PC-9 (cell line): ENCODE measurements at regions not wholly inside any gene's neighbourhood (a gene's known extent, or its start where the extent isn't known, plus 50 kb on each side); places are given as distances from the start of the nearest gene placed in this dataset.

ENCODE experiments used
- BruUV-seq: library from RNA; stranded (reverse); fragments of 400-500 nt; replicated peaks from 2 replicates; lab custom pipeline; 2021; lab: Mats Ljungman, UMichigan
- CTCF ChIA-PET: fragments of 300-600 bp; sonication (Branson Sonifier 250); formaldehyde crosslinking; loops from one replicate; lab custom pipeline; 2022; ENCODE audit warnings: antibody characterized with exemption; lab: Charles Lee
- POLR2A ChIA-PET: fragments of 300-600 bp; sonication (Branson Sonifier 250); formaldehyde crosslinking; loops from one replicate; lab custom pipeline; 2022; ENCODE audit warnings: antibody characterized with exemption; ENCODE audit not compliant: unreplicated experiment; lab: Charles Lee
- DNase-seq, 2 experiments: peaks; one replicate each; pipeline versions ENCODE4 v3.0.0 to v3.0.0-alpha.2; 2015 to 2022; ENCODE audit warnings: mixed read lengths in 1 of 2
- H2AFZ ChIP-seq: fragments of 200-600 bp; sonication (generic); 2 replicates; pipeline ENCODE4 v1.8.1; 2017; ENCODE audit warnings: antibody characterized with exemption
- H3F3A ChIP-seq: fragments of 200-600 bp; sonication (generic); 2 replicates; pipeline ENCODE4 v1.8.1; 2017; ENCODE audit warnings: antibody characterized with exemption, mild to moderate bottlenecking, low read depth; ENCODE audit not compliant: insufficient read depth
- H3K27ac ChIP-seq: fragments of 200-600 bp; sonication (generic); 2 replicates; pipeline ENCODE4 v1.6.1; 2016; ENCODE audit warnings: mixed run types
- H3K27me3 ChIP-seq: fragments of 200-600 bp; sonication (generic); 2 replicates; pipeline ENCODE4 v1.6.1; 2016; ENCODE audit warnings: low read depth, mixed run types; ENCODE audit not compliant: insufficient read depth
- H3K36me3 ChIP-seq: fragments of 200-600 bp; sonication (generic); 2 replicates; pipeline ENCODE4 v1.6.1; 2016; ENCODE audit warnings: low read depth, mixed run types
- H3K4me1 ChIP-seq: fragments of 200-600 bp; sonication (generic); replicated peaks from 2 replicates; pipeline ENCODE4 v1.6.1; 2016; ENCODE audit warnings: mixed run types; ENCODE audit not compliant: insufficient read depth
- H3K4me2 ChIP-seq: fragments of 200-600 bp; sonication (generic); 2 replicates; pipeline ENCODE4 v1.6.1; 2017; ENCODE audit warnings: mixed run types
- H3K4me3 ChIP-seq: fragments of 200-600 bp; sonication (generic); 2 replicates; pipeline ENCODE4 v1.6.1; 2016; ENCODE audit warnings: mixed run types
- H3K79me2 ChIP-seq: fragments of 200-600 bp; sonication (generic); 2 replicates; pipeline ENCODE4 v1.6.1; 2017; ENCODE audit warnings: low read depth, mixed run types
- H3K9me2 ChIP-seq: fragments of 200-600 bp; sonication (generic); 2 replicates; pipeline ENCODE4 v1.8.1; 2017; ENCODE audit warnings: mild to moderate bottlenecking; ENCODE audit not compliant: insufficient read depth
- H3K9me3 ChIP-seq: fragments of 200-600 bp; sonication (generic); 2 replicates; pipeline ENCODE4 v1.8.1; 2016; ENCODE audit warnings: low read depth; ENCODE audit not compliant: insufficient read depth
- H4K20me1 ChIP-seq: fragments of 200-600 bp; sonication (generic); 2 replicates; pipeline ENCODE4 v1.8.1; 2017; ENCODE audit not compliant: insufficient read depth
- EZH2 ChIP-seq: fragments of 200-600 bp; sonication (generic); IDR thresholded peaks from 2 replicates; pipeline ENCODE4 v1.8.0; 2017; ENCODE audit warnings: antibody characterized with exemption, low read depth
- intact Hi-C: fragments of 100-400 bp; cut with micrococcal nuclease; formaldehyde crosslinking; loops from one replicate; pipeline ENCODE4 v1.10.0; 2022; ENCODE audit not compliant: unreplicated experiment
- TF ChIP-seq, protein P1 (sequence below): fragments of 200-600 bp; sonication (generic); conservative IDR thresholded peaks from 2 replicates; pipeline ENCODE4 v1.6.1; 2017; ENCODE audit warnings: mixed run types, antibody characterized with exemption, mild to moderate bottlenecking, moderate library complexity

- BruUV-seq, result no TSS peak
- Histone ChIP-seq H3K4me2 (no peak overlapping the region), H3F3A (no peaks in the 10 kb centered on the region), H3K27ac (no peak overlapping the region), H2AFZ (no peak overlapping the region), H3K36me3 (no peaks in the 10 kb centered on the region), H3K9me3 (no peaks in the 10 kb centered on the region), H3K4me1 (no peaks in the 10 kb centered on the region), H3K4me3 (no peak overlapping the region), H3K27me3 (peaks cover 8% of the 10 kb centered on the region; the same call in 1 of the 2 replicates), H3K79me2 (no peaks in the 10 kb centered on the region), H3K9me2 (no peaks in the 10 kb centered on the region), H4K20me1 (no peaks in the 10 kb centered on the region)
- ChIA-PET POLR2A (no interaction called here), CTCF (no interaction called here)
- DNase-seq, result no peak
- intact Hi-C loops, result no loop called here
- TF ChIP-seq, protein P1, sequence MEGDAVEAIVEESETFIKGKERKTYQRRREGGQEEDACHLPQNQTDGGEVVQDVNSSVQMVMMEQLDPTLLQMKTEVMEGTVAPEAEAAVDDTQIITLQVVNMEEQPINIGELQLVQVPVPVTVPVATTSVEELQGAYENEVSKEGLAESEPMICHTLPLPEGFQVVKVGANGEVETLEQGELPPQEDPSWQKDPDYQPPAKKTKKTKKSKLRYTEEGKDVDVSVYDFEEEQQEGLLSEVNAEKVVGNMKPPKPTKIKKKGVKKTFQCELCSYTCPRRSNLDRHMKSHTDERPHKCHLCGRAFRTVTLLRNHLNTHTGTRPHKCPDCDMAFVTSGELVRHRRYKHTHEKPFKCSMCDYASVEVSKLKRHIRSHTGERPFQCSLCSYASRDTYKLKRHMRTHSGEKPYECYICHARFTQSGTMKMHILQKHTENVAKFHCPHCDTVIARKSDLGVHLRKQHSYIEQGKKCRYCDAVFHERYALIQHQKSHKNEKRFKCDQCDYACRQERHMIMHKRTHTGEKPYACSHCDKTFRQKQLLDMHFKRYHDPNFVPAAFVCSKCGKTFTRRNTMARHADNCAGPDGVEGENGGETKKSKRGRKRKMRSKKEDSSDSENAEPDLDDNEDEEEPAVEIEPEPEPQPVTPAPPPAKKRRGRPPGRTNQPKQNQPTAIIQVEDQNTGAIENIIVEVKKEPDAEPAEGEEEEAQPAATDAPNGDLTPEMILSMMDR, result no peak
- TF ChIP-seq EZH2, result no peak
Observed at GRCh38 chr6:164164876-164165275, 750.4 kb downstream of the QKI start.

DNA sequence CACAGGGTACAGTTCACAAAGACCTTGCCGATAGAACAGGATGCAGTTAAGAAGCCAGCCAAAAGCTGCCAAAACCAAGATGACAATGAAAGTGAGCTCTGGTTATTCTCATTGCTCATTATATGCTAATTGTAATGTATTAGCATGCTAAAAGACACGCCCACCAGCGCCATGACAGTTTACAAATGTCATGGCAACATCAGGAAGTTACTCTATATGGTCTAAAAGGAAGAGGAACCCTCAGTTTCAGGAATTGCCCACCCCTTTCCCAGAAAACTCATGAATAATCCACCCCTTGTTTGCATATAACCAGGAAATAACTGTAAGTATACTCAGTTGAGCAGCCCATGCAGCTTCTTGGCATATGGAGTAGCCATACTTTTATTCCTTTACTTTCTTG is 748.7 kb downstream of the QKI start:
- Histone ChIP-seq H3K9me2 (no peaks in the 10 kb centered on the region), H3K4me2 (no peak overlapping the region), H3K79me2 (no peaks in the 10 kb centered on the region), H3K27ac (no peak overlapping the region), H3K4me1 (no peaks in the 10 kb centered on the region), H3F3A (no peaks in the 10 kb centered on the region), H3K9me3 (no peaks in the 10 kb centered on the region), H2AFZ (no peak overlapping the region), H3K36me3 (no peaks in the 10 kb centered on the region), H3K4me3 (no peak overlapping the region), H4K20me1 (no peaks in the 10 kb centered on the region), H3K27me3 (peaks cover 4% of the 10 kb centered on the region; the same call in 1 of the 2 replicates)
- no peak for TF ChIP-seq EZH2
- TF ChIP-seq, protein P1, result no peak
- no peak for DNase-seq
- POLR2A ChIA-PET, result no interaction called here
- no TSS peak for BruUV-seq
- CTCF ChIA-PET, result no interaction called here
- intact Hi-C loops, result no loop called here

GRCh38 chr6:164159061-164159460 is 744.5 kb downstream of the QKI start:
- Histone ChIP-seq H3K4me1 (no peaks in the 10 kb centered on the region), H4K20me1 (no peaks in the 10 kb centered on the region), H3K4me3 (no peak overlapping the region), H2AFZ (no peak overlapping the region), H3K9me2 (no peaks in the 10 kb centered on the region), H3K9me3 (no peaks in the 10 kb centered on the region), H3K27ac (no peak overlapping the region), H3F3A (no peaks in the 10 kb centered on the region), H3K4me2 (no peak overlapping the region), H3K79me2 (no peaks in the 10 kb centered on the region), H3K36me3 (no peaks in the 10 kb centered on the region), H3K27me3 (no peaks in the 10 kb centered on the region)
- no peak for DNase-seq
- intact Hi-C loops, result no loop called here
- ChIA-PET CTCF (no interaction called here), POLR2A (interaction anchor here (0.6 kb wide), 1 partner anchor 746 kb away, joined by 4 read pairs; no protein-coding TSS in a partner anchor)
- TF ChIP-seq, protein P1, result no peak
- no peak for TF ChIP-seq EZH2
- no TSS peak for BruUV-seq
